NB4 (cell line): ENCODE measurements at regions not wholly inside any gene's neighbourhood (a gene's known extent, or its start where the extent isn't known, plus 50 kb on each side); places are given as distances from the start of the nearest gene placed in this dataset.
"Not testable (repeated sequence)": the region's sequence is repeated elsewhere in the genome, so short reads cannot be mapped to it uniquely, and the experiment has no call there.

Experiments used
- DNase-seq: peaks from one replicate; pipeline ENCODE4 v3.0.0; 2010; ENCODE audit warnings: low read depth
- H3K4me3 ChIP-seq: one replicate; pipeline ENCODE4 v1.5.1; 2011; ENCODE audit warnings: mild to moderate bottlenecking, low read depth, low read length, moderate library complexity

DNA sequence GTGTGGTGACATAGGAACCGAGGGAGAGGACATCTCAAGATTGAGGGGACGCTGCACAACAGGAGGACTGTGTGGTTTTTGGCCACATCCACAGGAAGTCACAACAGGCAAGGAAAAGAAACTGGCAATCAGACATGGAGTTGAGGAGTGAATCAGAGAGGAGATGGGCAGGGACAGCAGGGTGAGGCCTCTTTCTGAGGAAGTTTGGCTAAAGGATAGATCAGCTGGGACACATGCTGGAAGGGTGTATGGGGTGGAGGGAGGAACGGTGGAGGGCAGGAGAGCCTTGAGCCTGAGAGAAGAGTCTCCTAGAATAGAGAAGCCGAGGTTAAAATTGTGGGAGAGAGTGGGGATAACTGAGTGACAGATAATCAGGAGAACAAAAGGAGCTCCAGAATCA lies 75.1 kb upstream of the CIDEA start:
- not testable (repeated sequence) for DNase-seq, H3K4me3 ChIP-seq

DNA sequence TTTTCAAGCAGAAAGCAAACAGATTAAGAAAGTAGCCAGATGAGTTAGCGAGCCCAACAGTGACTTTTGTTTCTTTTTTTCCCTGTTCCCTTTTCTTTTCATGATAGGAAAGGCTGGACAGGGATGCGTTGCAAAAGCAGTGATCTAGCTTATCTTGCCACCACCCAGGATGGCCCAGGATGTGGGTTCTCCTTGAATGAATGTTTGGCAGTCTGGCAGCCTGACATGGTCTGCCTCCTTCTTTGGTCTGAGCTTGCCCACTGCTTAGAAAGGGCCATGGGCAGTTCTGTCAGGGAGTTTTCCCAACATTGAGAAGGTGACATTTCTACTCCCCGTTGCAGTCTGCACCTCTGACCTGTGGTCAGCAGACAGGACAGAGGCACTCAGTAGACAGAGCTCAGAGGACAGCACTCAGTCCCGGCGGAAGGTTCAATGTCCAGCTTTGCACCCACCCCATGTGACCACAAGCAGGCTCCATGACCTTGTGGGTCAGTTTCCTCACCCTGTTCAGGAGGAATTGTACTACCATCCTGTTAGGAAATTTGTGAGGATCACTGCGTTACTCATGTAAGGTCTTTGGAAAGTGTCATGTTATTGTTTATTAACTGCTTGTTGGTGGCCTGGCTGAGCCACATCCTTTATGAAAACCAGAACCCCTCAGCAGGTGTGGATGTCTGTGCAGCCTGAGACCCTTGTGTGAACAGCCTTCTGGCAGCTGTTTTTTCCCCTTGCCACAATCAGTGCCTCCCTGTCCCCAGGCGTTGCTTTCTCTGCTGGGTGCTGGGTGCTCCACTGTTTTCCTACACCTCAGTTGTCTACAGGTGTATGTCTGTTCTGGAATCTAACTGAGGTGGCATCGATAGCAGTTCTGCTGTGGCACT lies 74.2 kb upstream of the CIDEA start:
- not testable (repeated sequence) for H3K4me3 ChIP-seq, DNase-seq

- H3K4me3 ChIP-seq, DNase-seq: not testable (repeated sequence)
These were observed 55.4 kb upstream of the CIDEA start for GRCh38 chr18:12198797-12199196.

DNA sequence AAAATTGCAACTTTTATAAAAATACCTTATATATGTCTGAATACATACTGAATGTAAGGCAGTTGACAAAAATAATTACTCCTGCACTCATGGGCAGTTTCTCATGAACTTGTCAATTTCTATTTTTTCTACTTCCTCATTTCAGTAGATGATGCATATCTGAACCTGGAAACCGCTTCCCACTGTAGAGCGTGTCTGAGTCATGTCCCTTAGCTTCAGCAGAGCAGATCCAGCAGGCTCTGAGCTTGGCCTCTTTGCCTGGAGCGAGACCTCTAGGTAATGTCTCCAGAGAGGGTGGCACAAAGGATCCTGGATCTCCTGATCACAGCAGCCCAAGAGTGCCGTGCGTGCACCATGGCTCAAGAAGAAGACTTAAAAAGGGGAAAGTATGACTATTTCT lies 54.0 kb upstream of the CIDEA start:
- H3K4me3 ChIP-seq = not testable (repeated sequence)
- peak; percentile 68 for DNase-seq
